Ectodermal cell (in vitro differentiated cells): ENCODE measurements at regions not wholly inside any gene's neighbourhood (a gene's known extent, or its start where the extent isn't known, plus 50 kb on each side); places are given as distances from the start of the nearest gene placed in this dataset.

Experiments
- H3K27ac ChIP-seq: 2 replicates; pipeline ENCODE4 v1.7.0; 2013; ENCODE audit warnings: mild to moderate bottlenecking, low read depth, low read length; ENCODE audit not compliant: insufficient read depth, poor library complexity, severe bottlenecking
- H3K27me3 ChIP-seq: 2 replicates; pipeline ENCODE4 v1.7.0; 2013; ENCODE audit warnings: mild to moderate bottlenecking, low read length; ENCODE audit not compliant: insufficient read depth, control insufficient read depth, poor library complexity, severe bottlenecking
- H3K36me3 ChIP-seq: one replicate; pipeline ENCODE4 v1.7.0; 2013; ENCODE audit warnings: low read length; ENCODE audit not compliant: control insufficient read depth, insufficient read depth
- H3K4me1 ChIP-seq: one replicate; pipeline ENCODE4 v1.7.0; 2013; ENCODE audit warnings: low read length; ENCODE audit not compliant: control insufficient read depth, insufficient read depth
- H3K4me3 ChIP-seq: 2 replicates; pipeline ENCODE4 v1.7.0; 2013; ENCODE audit warnings: low read depth, low read length, control low read depth; ENCODE audit not compliant: insufficient read depth
- H3K9me3 ChIP-seq: 2 replicates; pipeline ENCODE4 v1.7.0; 2013; ENCODE audit warnings: mild to moderate bottlenecking, low read length, moderate library complexity; ENCODE audit not compliant: control insufficient read depth
- WGBS, 2 experiments: methylation state at CpG; one replicate each; pipeline ENCODE4 v1.1.7; 2013; ENCODE audit warnings: missing lambda C conversion rate in 2 of 2; 5-methylcytosine and 5-hydroxymethylcytosine counted together

DNA sequence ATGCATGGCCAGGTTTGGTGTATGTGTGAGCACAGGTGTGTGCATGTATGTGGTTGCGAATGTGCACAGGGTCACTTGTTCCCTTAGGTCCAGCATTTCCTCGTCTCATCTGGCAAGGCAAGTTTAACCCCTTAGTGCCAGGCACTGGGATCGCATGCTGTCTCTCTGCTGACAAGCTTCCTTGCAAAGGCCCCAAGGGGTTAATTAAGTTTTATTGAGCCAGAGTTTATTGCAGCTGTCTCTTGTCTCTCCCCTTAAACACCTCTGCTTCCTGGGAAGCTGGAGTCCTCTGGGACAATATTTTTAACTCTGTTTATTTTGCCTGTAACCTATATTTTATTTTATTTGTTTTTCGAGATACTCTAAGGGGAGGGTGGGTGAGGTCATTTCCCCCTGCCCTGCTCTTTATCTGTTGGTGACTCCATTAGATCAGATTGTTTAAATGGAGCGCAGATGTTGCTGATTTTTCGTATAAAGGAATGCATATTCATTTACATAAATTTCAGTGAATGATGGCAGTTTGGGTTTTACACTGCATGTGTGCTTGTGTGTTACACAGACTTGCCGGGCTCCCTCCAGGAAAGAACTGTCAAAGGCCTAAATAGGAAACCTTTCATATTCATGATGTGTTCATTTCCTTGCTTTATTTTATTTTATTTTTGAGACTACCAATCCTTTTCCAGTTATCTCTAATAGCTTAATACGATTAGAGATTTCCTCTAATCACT lies 99.7 kb downstream of the CBLN1 start:
- Histone ChIP-seq H3K4me3 (no peak overlapping the region), H3K9me3 (no peaks in the 10 kb centered on the region), H3K4me1 (no peaks in the 10 kb centered on the region), H3K36me3 (no peaks in the 10 kb centered on the region), H3K27me3 (no peaks in the 10 kb centered on the region), H3K27ac (no peak overlapping the region)
- 60 to 72% methylated on average over 6 to 8 of the region's 8 CpGs for WGBS, 2 experiments

- Histone ChIP-seq H3K27ac (no peak overlapping the region), H3K4me1 (no peaks in the 10 kb centered on the region), H3K36me3 (no peaks in the 10 kb centered on the region), H3K27me3 (no peaks in the 10 kb centered on the region), H3K9me3 (no peaks in the 10 kb centered on the region), H3K4me3 (no peak overlapping the region)
- WGBS, 2 experiments, result 70 to 78% methylated on average over 3 of the region's 4 CpGs
These were observed 101.8 kb downstream of the CBLN1 start for GRCh38 chr16:49179714-49180330.

DNA sequence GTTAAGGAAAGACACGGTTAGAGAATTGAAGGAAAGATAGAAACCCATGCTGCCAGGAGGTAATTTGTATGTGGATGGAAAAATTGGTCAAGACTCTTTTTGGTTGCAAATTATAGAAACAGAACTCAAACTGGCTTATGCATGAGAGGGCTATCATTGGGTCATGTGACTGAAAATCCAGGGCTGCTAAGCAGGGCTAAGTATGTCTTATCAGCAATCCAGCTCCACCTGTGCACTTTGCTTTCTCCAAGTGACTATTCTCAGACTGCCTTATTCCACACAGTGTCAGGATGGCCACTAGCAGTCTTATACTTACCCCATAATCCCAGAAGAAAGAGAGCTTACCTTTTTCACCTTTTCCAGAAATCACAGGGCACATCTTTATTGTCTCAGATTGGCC lies 113.5 kb downstream of the CBLN1 start:
- Histone ChIP-seq H3K4me3 (no peak overlapping the region), H3K36me3 (no peaks in the 10 kb centered on the region), H3K4me1 (no peaks in the 10 kb centered on the region), H3K27ac (no peak overlapping the region), H3K27me3 (no peaks in the 10 kb centered on the region), H3K9me3 (no peaks in the 10 kb centered on the region)
- 91% methylated on average over 1 of the region's 1 CpG for WGBS, 2 experiments

DNA sequence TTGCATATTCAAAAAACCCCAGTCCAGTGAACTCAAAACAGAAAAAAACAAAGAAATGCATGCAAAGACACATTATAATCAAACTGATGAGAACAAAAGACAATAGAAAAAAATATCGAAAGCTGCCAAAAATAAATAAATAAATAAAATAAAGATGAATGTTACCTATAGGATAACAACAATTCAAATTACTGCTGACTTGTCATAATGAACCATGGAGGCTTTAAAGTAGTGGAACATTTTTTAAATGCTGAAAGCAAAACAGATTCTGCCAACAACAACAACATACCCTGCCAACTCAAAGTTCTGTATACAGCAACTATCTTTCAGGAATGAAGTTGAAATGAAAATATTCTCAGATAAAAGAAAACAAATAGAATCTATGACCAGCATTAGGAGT lies 116.6 kb downstream of the CBLN1 start:
- no peaks in the 10 kb centered on the region for H3K36me3 ChIP-seq
- no peaks in the 10 kb centered on the region for H3K4me1 ChIP-seq
- H3K9me3 ChIP-seq, result no peaks in the 10 kb centered on the region
- WGBS, 2 experiments, result no CpG with 5 or more reads among the region's 1 CpG
- no peak overlapping the region for H3K27ac ChIP-seq
- H3K27me3 ChIP-seq, result no peaks in the 10 kb centered on the region
- H3K4me3 ChIP-seq, result no peak overlapping the region

GRCh38 chr16:49161191-49161590 lies 120.4 kb downstream of the CBLN1 start:
- no peaks in the 10 kb centered on the region for H3K27me3 ChIP-seq
- H3K9me3 ChIP-seq, result no peaks in the 10 kb centered on the region
- no peak overlapping the region for H3K4me3 ChIP-seq
- no peaks in the 10 kb centered on the region for H3K36me3 ChIP-seq
- 80 to 91% methylated on average over 2 of the region's 2 CpGs for WGBS, 2 experiments
- H3K4me1 ChIP-seq, result no peaks in the 10 kb centered on the region
- no peak overlapping the region for H3K27ac ChIP-seq

GRCh38 chr16:49158029-49158642 lies 123.5 kb downstream of the CBLN1 start:
- Histone ChIP-seq H3K4me1 (no peaks in the 10 kb centered on the region), H3K4me3 (no peak overlapping the region), H3K36me3 (no peaks in the 10 kb centered on the region), H3K27ac (no peak overlapping the region), H3K9me3 (no peaks in the 10 kb centered on the region), H3K27me3 (no peaks in the 10 kb centered on the region)
- WGBS, 2 experiments, result 26 to 27% methylated on average over 2 of the region's 2 CpGs

DNA sequence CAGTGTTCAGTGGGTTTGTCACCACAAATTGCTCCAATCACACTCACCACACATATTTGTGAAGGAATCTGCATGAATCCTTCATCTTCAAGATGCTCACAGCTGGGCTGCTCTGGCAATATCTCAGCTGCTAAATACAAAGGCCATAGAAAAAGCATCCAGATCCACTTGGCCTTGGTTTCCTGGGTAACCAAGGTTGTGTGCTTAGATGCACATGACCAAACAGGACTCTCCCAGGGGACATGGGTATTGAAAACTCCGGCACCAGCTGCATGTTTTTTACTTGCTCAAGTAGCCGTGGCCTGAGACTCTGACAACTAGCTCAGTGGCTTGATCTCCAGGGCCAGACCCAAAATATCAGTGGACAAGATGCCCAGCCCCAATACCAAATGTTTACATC lies 131.3 kb downstream of the CBLN1 start:
- 90 to 95% methylated on average over 2 of the region's 2 CpGs for WGBS, 2 experiments

DNA sequence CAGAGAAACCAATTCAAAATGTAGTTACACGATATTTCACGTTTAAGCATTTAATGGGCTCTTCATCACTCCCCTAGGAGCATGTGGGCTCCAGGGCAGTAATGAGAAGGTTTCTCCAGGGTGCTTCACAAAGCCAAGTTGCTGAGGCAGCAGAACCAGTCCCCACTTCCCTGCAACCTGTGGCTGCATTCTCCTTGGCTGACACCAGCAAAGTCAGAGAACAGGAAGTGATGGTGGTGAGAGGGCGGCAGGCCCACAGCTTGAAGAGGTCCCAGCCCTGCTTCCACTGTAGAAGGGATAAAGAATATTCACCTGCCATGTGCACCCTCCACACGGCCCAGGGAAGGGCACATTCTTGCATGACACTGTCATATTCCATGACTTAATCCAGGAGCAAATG lies 133.2 kb downstream of the CBLN1 start:
- no peaks in the 10 kb centered on the region for H3K4me1 ChIP-seq
- no peak overlapping the region for H3K4me3 ChIP-seq
- no peaks in the 10 kb centered on the region for H3K9me3 ChIP-seq
- H3K36me3 ChIP-seq, result no peaks in the 10 kb centered on the region
- no peaks in the 10 kb centered on the region for H3K27me3 ChIP-seq
- H3K27ac ChIP-seq, result no peak overlapping the region
- 91 to 94% methylated on average over 4 of the region's 4 CpGs for WGBS, 2 experiments

More for the DNA sequence above, 131.3 kb downstream of the CBLN1 start:
- Histone ChIP-seq H3K9me3 (no peaks in the 10 kb centered on the region), H3K4me1 (no peaks in the 10 kb centered on the region), H3K4me3 (no peak overlapping the region), H3K27ac (no peak overlapping the region), H3K36me3 (no peaks in the 10 kb centered on the region), H3K27me3 (no peaks in the 10 kb centered on the region)

- WGBS, 2 experiments, result 75 to 76% methylated on average over 5 of the region's 5 CpGs
- H3K36me3 ChIP-seq, result no peaks in the 10 kb centered on the region
- H3K4me3 ChIP-seq, result no peak overlapping the region
- H3K4me1 ChIP-seq, result no peaks in the 10 kb centered on the region
- no peaks in the 10 kb centered on the region for H3K27me3 ChIP-seq
- H3K9me3 ChIP-seq, result peaks cover 5% of the 10 kb centered on the region
- no peak overlapping the region for H3K27ac ChIP-seq
These were observed 141.0 kb downstream of the CBLN1 start for GRCh38 chr16:49140618-49141017.

GRCh38 chr16:49130397-49130796 lies 151.2 kb downstream of the CBLN1 start:
- H3K9me3 ChIP-seq, result no peaks in the 10 kb centered on the region
- H3K4me1 ChIP-seq, result no peaks in the 10 kb centered on the region
- WGBS, 2 experiments, result 86 to 91% methylated on average over 2 of the region's 2 CpGs
- no peaks in the 10 kb centered on the region for H3K27me3 ChIP-seq
- H3K4me3 ChIP-seq, result no peak overlapping the region
- no peaks in the 10 kb centered on the region for H3K36me3 ChIP-seq
- no peak overlapping the region for H3K27ac ChIP-seq
